ENCODE measurements at regions not wholly inside any gene's neighbourhood (a gene's known extent, or its start where the extent isn't known, plus 50 kb on each side); places are given as distances from the start of the nearest gene placed in this dataset.
"Not testable (repeated sequence)": the region's sequence is repeated elsewhere in the genome, so short reads cannot be mapped to it uniquely, and the experiment has no call there.

DNA sequence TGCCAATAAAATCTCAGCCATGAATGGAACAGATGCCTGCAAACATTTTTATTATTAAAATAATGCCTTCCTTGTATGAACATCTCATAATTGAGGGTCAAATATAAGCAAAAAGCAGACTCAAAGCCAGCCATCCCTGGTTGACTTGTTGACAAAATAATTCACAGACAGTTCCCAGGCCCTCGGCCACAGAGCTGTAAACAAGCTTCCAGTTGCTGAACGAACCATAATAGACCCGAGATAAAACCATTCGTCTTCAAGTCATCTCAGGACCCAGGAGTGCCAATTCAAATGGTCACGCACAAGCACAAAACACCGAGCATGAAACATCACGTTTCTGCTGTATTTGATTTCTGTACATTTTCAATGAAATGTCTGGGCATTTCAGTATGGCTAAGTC is 113.3 kb upstream of the CDYL start:
- Mint-ChIP-seq H3K4me1 (ENCODE audit: unreplicated experiment) (peaks cover 10% of the 10 kb centered on the region), H3K27me3 (ENCODE audit: unreplicated experiment) (no peaks in the 10 kb centered on the region), H3K9me3 (ENCODE audit: unreplicated experiment) (no peaks in the 10 kb centered on the region), H3K36me3 (ENCODE audit: low read depth, unreplicated experiment) (no peaks in the 10 kb centered on the region), H3K27ac (ENCODE audit: unreplicated experiment) (no peak overlapping the region), H3K4me3 (ENCODE audit: unreplicated experiment) (no peak overlapping the region)
- TF ChIP-seq, protein P1, sequence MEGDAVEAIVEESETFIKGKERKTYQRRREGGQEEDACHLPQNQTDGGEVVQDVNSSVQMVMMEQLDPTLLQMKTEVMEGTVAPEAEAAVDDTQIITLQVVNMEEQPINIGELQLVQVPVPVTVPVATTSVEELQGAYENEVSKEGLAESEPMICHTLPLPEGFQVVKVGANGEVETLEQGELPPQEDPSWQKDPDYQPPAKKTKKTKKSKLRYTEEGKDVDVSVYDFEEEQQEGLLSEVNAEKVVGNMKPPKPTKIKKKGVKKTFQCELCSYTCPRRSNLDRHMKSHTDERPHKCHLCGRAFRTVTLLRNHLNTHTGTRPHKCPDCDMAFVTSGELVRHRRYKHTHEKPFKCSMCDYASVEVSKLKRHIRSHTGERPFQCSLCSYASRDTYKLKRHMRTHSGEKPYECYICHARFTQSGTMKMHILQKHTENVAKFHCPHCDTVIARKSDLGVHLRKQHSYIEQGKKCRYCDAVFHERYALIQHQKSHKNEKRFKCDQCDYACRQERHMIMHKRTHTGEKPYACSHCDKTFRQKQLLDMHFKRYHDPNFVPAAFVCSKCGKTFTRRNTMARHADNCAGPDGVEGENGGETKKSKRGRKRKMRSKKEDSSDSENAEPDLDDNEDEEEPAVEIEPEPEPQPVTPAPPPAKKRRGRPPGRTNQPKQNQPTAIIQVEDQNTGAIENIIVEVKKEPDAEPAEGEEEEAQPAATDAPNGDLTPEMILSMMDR (IDR thresholded peaks at IDR 0.05; ENCODE audit: unreplicated experiment): no peak
- DNase-seq (ENCODE audit: low spot score): no peak

DNA sequence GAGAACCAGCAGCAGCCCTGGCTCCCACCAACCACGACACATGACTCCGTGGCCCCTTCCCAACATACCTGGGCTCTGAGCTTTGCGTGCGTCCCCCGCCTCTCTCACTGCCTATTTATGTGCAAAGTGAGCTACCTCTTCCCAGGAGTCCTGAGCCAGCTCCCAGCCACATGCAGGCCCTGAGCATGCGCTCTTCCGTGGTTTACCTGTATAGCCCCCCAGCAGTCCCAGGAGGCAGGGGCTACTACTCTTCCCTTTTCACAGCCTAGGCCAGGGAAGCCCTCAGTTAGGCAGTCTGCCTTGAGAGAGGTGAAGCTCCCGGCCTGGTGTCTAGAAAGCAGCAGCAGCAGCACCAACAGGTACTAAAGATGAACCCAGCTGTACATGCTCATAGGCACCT is 114.8 kb upstream of the CDYL start:
- Mint-ChIP-seq H3K4me1 (ENCODE audit: unreplicated experiment) (peaks cover 10% of the 10 kb centered on the region), H3K4me3 (ENCODE audit: unreplicated experiment) (no peak overlapping the region), H3K36me3 (ENCODE audit: low read depth, unreplicated experiment) (no peaks in the 10 kb centered on the region), H3K9me3 (ENCODE audit: unreplicated experiment) (no peaks in the 10 kb centered on the region), H3K27me3 (ENCODE audit: unreplicated experiment) (no peaks in the 10 kb centered on the region), H3K27ac (ENCODE audit: unreplicated experiment) (no peak overlapping the region)
- TF ChIP-seq, protein P1 (IDR thresholded peaks at IDR 0.05; ENCODE audit: unreplicated experiment): no peak
- no peak for DNase-seq (ENCODE audit: low spot score)

GRCh38 chr6:4660377-4661321 is 115.6 kb upstream of the CDYL start:
- H3K36me3 Mint-ChIP-seq (ENCODE audit: low read depth, unreplicated experiment): no peaks in the 10 kb centered on the region
- no peak overlapping the region for H3K4me3 Mint-ChIP-seq (ENCODE audit: unreplicated experiment)
- H3K9me3 Mint-ChIP-seq (ENCODE audit: unreplicated experiment): no peaks in the 10 kb centered on the region
- peaks cover 16% of the 10 kb centered on the region for H3K4me1 Mint-ChIP-seq (ENCODE audit: unreplicated experiment)
- no peak overlapping the region for H3K27ac Mint-ChIP-seq (ENCODE audit: unreplicated experiment)
- TF ChIP-seq, protein P1 (IDR thresholded peaks at IDR 0.05; ENCODE audit: unreplicated experiment): no peak
- no peak for DNase-seq (ENCODE audit: low spot score)
- H3K27me3 Mint-ChIP-seq (ENCODE audit: unreplicated experiment): no peaks in the 10 kb centered on the region

DNA sequence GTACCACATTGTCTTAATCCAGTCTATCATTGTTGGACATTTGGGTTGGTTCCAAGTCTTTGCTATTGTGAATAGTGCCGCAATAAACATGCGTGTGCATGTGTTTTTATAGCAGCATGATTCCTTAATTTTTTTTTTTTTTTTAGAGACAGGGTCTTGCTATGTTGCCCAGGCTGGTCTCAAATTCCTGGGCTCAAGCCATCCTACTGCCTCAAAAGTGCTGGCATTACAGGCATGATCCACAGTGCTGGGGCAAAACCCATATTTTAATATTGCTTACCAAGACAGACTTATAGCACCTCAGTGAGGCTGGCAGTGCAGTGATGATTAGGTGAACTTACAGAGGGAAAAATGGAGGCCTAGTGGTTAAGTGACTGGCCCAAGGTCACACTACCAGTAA is 116.5 kb upstream of the CDYL start:
- H3K27ac Mint-ChIP-seq (ENCODE audit: unreplicated experiment); DNase-seq (ENCODE audit: low spot score); H3K4me3 Mint-ChIP-seq (ENCODE audit: unreplicated experiment); H3K36me3 Mint-ChIP-seq (ENCODE audit: low read depth, unreplicated experiment); H3K27me3 Mint-ChIP-seq (ENCODE audit: unreplicated experiment); H3K9me3 Mint-ChIP-seq (ENCODE audit: unreplicated experiment): not testable (repeated sequence)
- peaks cover 24% of the 10 kb centered on the region for H3K4me1 Mint-ChIP-seq (ENCODE audit: unreplicated experiment)

DNA sequence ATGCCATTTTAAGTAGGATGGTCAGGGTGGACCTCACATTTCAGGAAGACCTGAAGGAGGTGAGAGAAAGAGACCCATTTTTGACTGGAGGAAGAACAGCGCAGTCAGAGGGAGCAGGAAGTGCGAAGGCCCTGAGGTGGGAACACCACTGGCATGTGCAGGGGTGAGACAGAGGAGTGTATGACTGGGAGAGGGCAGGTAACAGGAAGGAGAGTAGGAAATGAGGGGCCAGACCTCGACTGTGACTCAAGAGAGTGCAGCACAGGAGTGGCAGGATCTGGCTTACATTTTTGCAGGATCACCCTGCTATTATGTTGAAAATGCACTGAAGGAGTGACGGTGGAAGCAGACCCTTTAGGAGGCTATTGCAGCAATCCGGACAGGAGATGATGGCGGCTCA is 117.7 kb upstream of the CDYL start:
- peaks cover 27% of the 10 kb centered on the region for H3K4me1 Mint-ChIP-seq (ENCODE audit: unreplicated experiment)
- H3K36me3 Mint-ChIP-seq (ENCODE audit: low read depth, unreplicated experiment): no peaks in the 10 kb centered on the region
- no peak overlapping the region for H3K27ac Mint-ChIP-seq (ENCODE audit: unreplicated experiment)
- H3K4me3 Mint-ChIP-seq (ENCODE audit: unreplicated experiment): no peak overlapping the region
- H3K9me3 Mint-ChIP-seq (ENCODE audit: unreplicated experiment): no peaks in the 10 kb centered on the region
- no peak for DNase-seq (ENCODE audit: low spot score)
- TF ChIP-seq, protein P1 (IDR thresholded peaks at IDR 0.05; ENCODE audit: unreplicated experiment): no peak
- no peaks in the 10 kb centered on the region for H3K27me3 Mint-ChIP-seq (ENCODE audit: unreplicated experiment)

Data from endothelial cell (in vitro differentiated cells).